Mesothelial cell of epicardium (in vitro differentiated cells): ENCODE measurements at regions not wholly inside any gene's neighbourhood (a gene's known extent, or its start where the extent isn't known, plus 50 kb on each side); places are given as distances from the start of the nearest gene placed in this dataset.

Source experiments
- DNase-seq, 2 experiments: peaks; one replicate each; pipeline ENCODE4 v3.0.0; 2021; ENCODE audit warnings: low spot score in 2 of 2; ENCODE audit not compliant: unreplicated experiment in 2 of 2
- H3K27ac Mint-ChIP-seq: 2 replicates; pipeline ENCODE4 v1.8.0; 2021; ENCODE audit warnings: mixed read lengths
- H3K27me3 Mint-ChIP-seq: 2 replicates; pipeline ENCODE4 v1.8.0; 2021; ENCODE audit warnings: low read depth, mixed read lengths
- H3K36me3 Mint-ChIP-seq: 2 replicates; pipeline ENCODE4 v1.8.0; 2021; ENCODE audit warnings: mixed read lengths
- H3K4me1 Mint-ChIP-seq: 2 replicates; pipeline ENCODE4 v1.8.0; 2021; ENCODE audit warnings: mixed read lengths
- H3K4me3 Mint-ChIP-seq: 2 replicates; pipeline ENCODE4 v1.8.0; 2021; ENCODE audit warnings: mild to moderate bottlenecking, moderate library complexity, mixed read lengths
- H3K9me3 Mint-ChIP-seq: 2 replicates; pipeline ENCODE4 v1.8.0; 2021; ENCODE audit warnings: mixed read lengths
- TF ChIP-seq, protein P1 (sequence below): fragments of 200-600 bp; sonication (generic); IDR thresholded peaks from one replicate; pipeline ENCODE4 v1.5.0; 2021; ENCODE audit warnings: antibody characterized with exemption; ENCODE audit not compliant: unreplicated experiment

DNA sequence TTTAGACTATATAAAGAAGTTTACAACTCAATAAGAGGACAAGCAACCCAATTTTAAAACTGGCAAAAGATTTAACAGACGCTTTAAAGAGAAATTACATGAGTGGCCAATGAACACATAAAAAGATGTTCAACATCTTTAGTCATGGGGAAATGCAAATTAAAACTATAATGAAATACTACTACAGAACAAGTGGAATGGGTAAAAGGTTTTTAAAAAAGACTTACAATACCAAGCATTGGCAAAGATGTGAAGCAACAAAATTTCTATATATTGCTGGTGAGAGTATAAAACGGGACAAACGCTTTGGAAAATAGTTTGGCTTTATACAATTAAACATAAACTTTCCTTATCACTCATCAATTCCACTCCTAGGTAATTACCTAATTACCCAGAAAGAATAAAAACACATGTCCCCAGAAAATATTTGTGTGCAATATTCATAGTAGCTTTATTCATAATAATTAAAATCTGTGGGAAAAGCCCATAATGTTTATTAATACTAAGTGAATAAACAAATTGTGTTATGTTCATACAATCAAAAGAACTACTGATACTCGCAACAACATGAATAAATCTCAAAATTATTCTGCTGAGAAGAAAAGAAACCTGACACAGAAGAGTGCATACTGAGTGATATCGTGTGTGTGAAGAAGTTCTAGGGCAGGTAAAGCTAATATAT lies 76.7 kb upstream of the MYCN start:
- Mint-ChIP-seq H3K4me3 (no peak overlapping the region), H3K9me3 (peaks cover 10% of the 10 kb centered on the region), H3K27me3 (no peaks in the 10 kb centered on the region), H3K27ac (no peak overlapping the region), H3K36me3 (peaks cover 2% of the 10 kb centered on the region), H3K4me1 (peaks cover 9% of the 10 kb centered on the region)
- TF ChIP-seq, protein P1, sequence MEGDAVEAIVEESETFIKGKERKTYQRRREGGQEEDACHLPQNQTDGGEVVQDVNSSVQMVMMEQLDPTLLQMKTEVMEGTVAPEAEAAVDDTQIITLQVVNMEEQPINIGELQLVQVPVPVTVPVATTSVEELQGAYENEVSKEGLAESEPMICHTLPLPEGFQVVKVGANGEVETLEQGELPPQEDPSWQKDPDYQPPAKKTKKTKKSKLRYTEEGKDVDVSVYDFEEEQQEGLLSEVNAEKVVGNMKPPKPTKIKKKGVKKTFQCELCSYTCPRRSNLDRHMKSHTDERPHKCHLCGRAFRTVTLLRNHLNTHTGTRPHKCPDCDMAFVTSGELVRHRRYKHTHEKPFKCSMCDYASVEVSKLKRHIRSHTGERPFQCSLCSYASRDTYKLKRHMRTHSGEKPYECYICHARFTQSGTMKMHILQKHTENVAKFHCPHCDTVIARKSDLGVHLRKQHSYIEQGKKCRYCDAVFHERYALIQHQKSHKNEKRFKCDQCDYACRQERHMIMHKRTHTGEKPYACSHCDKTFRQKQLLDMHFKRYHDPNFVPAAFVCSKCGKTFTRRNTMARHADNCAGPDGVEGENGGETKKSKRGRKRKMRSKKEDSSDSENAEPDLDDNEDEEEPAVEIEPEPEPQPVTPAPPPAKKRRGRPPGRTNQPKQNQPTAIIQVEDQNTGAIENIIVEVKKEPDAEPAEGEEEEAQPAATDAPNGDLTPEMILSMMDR = no peak
- DNase-seq = no peak

DNA sequence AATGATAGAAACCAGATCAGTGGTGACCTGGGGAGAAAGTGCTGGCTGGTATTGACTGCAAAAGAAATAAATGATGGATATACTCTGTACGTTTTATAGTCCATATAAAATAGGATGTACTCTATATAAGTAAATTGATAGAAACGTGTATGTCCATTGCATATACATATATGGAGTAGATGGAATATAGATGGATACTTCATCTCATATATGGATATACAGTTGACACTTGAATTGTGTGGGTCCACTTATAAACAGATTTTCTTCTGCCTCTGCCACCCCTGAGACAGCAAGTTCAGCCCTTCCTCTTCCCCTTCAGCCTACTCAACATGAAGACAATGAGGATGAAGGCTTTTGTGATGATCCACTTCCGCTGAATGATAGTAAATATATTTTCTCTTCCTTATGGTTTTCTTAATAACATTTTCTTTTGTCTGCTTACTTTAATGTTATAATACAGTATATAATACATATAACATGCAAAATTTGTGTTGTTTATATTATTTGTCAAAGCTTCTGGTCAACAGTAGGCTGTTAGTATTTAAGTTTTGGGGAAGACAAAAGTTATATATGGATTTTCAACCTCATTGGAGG lies 76.1 kb upstream of the MYCN start:
- Mint-ChIP-seq H3K9me3 (peaks cover 10% of the 10 kb centered on the region), H3K27ac (no peak overlapping the region), H3K4me1 (peaks cover 9% of the 10 kb centered on the region), H3K27me3 (no peaks in the 10 kb centered on the region), H3K4me3 (no peak overlapping the region), H3K36me3 (peaks cover 2% of the 10 kb centered on the region)
- DNase-seq = no peak
- TF ChIP-seq, protein P1 = no peak

DNA sequence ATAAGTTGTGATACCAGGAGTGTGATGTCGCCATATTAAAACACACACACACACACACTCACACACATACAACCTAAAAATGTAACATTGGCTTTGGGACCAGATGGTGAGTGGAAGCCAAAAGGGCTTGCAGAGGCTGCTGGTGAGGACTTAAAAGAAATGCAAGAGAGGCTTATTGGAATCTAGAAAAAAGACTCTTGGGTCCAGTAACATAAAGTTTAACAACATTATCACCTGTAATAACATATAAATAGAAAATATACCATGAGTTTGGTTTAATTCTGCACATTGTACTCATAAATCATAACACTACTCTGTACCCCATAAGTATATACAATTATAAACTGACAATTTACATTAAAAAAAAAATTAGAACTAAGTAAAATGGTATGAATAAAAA lies 74.4 kb upstream of the MYCN start:
- DNase-seq = no peak

DNA sequence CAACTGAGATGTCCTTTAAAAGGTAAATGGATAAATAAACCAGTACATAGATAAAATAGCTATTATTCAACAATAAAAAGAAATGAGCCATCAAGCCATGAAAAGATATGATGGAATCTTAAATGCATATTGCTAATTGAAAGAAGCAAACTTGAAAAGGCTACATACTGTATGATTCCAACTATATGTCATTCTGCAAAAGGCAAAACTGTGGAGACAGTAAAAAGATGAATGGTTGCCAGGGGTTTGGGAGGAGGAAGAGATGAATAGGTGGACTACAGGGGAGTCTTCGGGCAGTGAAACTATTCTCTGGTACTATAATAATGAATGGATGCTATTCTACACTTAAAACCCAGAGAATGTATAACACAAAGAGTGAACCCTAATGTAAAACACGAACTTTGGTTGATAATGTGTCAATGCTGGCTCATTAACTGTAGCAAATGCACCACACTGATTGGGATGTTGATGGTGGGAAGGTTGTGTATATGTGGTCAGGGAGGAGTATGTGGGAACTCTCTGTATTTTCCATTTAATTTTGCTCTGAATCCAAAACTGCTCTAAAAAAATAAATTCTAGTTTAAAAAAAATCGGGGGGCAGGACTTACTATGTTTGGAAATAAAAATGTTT lies 73.7 kb upstream of the MYCN start:
- H3K4me1 Mint-ChIP-seq = peaks cover 9% of the 10 kb centered on the region
- TF ChIP-seq, protein P1 = no peak
- DNase-seq = no peak
- no peak overlapping the region for H3K27ac Mint-ChIP-seq
- no peaks in the 10 kb centered on the region for H3K27me3 Mint-ChIP-seq
- H3K36me3 Mint-ChIP-seq = peaks cover 2% of the 10 kb centered on the region
- H3K4me3 Mint-ChIP-seq = no peak overlapping the region
- H3K9me3 Mint-ChIP-seq = peaks cover 10% of the 10 kb centered on the region

More for the DNA sequence above, 74.4 kb upstream of the MYCN start:
- Mint-ChIP-seq H3K36me3 (peaks cover 2% of the 10 kb centered on the region), H3K27me3 (no peaks in the 10 kb centered on the region), H3K27ac (no peak overlapping the region), H3K9me3 (peaks cover 10% of the 10 kb centered on the region), H3K4me3 (no peak overlapping the region), H3K4me1 (peaks cover 9% of the 10 kb centered on the region)
- TF ChIP-seq, protein P1 = no peak

DNA sequence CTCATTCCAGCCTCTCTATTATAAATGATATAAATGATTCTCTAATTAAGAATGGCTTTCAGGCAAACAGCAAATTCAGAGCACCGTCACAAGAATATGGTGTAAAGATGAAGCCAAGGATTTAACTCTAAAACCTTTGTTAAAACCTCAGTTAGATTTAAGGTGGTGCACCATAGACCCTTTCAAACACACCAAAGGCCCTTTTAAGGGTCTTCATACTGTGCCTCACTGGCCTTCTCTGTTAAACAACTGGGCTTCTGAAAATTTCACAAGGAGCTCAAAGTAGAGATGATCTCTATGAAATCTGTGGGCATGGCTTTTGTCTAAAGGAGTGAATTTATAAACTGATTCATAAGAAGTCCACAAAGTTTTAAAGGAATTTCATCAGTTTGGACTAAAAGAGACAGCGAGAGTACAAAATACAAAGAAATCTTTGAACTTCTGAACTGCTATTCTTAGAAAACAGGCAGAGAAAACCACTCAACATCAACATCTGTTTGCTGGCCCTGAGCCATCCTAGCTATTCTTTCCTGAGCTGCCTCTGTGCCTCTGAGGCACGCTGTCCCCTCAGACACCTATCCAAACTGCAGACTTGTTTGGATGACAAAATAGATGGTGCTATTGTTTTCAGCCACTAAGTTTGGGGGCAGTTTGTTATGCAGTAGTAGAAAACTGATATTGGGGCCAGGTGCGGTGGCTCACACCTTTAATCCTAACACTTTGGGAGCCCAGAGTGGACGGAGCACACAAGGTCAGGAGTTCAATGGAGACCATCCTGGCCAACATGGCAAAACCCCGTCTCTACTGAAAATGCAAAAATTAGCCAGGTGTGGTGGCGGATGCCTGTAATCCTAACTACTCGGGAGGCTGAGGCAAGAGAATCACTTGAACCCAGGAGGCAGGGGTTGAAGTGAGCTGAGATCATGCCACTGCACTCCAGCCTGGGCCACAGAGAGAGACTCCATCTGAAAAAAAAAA lies 72.9 kb upstream of the MYCN start:
- no peak for DNase-seq
- TF ChIP-seq, protein P1 = no peak
- no peak overlapping the region for H3K27ac Mint-ChIP-seq

More for the DNA sequence above, 72.9 kb upstream of the MYCN start:
- Mint-ChIP-seq H3K27me3 (no peaks in the 10 kb centered on the region), H3K4me3 (no peak overlapping the region), H3K9me3 (peaks cover 10% of the 10 kb centered on the region), H3K4me1 (peaks cover 9% of the 10 kb centered on the region), H3K36me3 (peaks cover 2% of the 10 kb centered on the region)
